ENCODE measurements at regions not wholly inside any gene's neighbourhood (a gene's known extent, or its start where the extent isn't known, plus 50 kb on each side); places are given as distances from the start of the nearest gene placed in this dataset.

DNA sequence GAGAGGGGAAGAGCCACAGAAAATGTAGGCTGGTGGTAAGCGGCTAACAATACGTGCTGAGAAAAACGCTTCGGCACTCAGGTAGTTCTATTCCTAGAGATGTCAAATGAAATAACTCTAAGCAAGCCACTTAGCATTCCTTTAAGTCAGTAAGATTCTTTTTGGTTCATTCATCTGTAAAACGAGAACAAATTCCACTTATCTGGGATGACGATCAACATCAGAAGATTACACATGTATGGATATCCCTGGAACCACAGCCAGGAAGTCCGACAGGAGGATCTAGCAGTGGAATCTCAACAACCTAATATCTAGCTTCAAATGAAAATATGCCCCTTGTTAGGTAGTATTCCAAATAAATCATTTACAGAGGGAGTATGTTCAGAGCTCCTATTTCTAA lies 74.6 kb upstream of the CDKN3 start:
- no peak for DNase-seq

DNA sequence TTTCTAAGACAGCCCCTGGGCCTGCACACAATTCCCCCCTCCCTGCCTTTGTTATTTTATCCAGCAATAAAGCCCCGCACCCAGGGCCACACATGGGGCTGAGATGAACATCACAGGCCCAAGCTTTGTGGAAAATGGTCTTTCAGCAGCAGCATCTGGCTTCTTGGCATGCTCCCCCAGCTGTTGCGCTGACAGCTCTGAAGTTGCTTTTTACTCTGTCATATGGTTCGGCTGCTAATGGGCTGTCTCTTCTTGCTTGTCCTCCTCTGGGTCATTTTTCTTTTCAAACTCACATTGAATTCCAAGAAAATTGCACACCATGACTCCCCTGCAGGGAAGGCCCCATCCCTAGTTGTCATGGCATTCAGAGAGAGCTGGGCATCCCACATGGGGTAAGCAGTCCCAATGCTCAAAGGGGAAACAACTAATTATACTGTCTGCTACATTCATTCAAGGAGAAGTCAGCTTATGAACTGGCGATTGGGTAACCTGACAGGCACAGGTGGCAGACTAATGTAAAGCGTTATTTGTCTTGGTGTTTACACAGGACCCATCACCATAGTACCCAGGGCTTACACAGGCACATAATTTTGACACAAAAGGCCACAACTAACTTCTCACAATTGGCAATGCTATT lies 74.0 kb upstream of the CDKN3 start:
- DNase-seq, result no peak

DNA sequence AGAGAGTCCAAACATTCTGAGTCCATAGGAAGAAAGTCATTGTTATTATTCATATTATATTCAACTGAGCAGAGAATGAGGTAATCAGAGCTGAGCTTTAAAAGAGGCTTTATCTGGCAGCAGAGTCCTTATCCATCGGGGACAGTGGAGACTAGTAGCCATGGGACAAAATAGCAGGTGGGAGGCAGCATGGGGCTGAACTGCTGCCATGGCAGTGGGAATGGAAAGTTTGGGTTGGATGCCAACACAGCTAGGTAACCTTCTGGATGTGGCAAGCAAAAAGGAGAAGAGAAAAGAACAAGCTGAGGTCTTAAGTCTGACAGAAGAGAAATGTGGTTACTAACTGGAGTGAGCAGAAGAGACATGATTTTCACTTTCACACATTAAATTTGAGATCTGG lies 71.0 kb upstream of the CDKN3 start:
- DNase-seq, result no peak

DNA sequence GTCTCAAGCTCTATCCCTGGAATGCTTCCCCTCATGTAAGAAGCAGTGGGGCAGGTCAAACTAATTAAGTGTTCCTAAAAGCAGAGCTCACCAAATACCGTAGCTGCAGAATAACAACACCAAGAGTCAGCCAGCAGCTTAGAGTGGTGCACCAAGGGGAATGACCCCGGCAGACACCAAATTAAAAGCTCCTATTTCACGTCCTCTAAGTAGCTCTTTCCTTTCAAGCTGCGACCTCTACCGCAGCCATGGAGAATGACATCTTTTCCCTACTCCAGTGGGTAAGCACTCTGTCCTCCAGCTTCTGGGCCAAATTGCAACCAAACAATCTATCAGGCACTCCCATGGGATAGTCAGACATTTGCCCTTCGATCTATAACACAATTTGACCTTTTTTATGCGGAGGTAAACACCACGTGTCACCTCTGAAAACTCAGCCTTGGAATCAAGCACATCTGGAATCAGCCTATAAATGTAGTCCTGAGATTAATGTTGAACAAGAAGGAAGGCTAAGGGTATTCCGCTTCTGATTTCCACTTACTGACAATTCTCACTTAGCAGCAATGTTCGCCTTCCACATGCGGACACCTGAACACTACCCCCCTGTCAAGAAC lies 67.6 kb upstream of the CDKN3 start:
- DNase-seq, result no peak

- DNase-seq, result no peak
These were observed 65.9 kb upstream of the CDKN3 start for GRCh38 chr14:54330876-54331275.

- DNase-seq, result no peak
These were observed 65.3 kb upstream of the CDKN3 start for GRCh38 chr14:54331516-54331915.

GRCh38 chr14:54332490-54332889 lies 64.3 kb upstream of the CDKN3 start:
- no peak for DNase-seq

DNA sequence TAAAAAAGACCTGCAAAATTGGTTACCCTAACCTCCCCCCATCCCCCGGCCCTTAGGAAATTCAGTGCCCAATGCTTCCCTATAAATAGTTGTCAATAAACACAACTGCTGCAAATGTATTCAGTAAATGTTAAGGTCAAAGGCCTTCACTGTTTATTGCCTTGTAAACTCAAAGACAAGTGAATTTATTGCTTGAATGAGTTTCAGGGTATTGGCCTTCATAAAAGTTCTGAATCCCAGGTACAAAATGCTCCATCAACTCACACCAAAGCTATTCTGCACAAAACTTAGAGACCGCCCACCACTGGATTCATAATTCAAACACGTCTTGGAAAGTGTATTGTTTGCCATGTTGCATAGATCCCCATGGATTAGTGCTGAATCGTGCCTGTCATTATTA lies 63.3 kb upstream of the CDKN3 start:
- no peak for DNase-seq

- no peak for DNase-seq
These were observed 61.1 kb upstream of the CDKN3 start for GRCh38 chr14:54335569-54336155.

- DNase-seq, result no peak
These were observed 59.5 kb upstream of the CDKN3 start for GRCh38 chr14:54337314-54337713.

DNA sequence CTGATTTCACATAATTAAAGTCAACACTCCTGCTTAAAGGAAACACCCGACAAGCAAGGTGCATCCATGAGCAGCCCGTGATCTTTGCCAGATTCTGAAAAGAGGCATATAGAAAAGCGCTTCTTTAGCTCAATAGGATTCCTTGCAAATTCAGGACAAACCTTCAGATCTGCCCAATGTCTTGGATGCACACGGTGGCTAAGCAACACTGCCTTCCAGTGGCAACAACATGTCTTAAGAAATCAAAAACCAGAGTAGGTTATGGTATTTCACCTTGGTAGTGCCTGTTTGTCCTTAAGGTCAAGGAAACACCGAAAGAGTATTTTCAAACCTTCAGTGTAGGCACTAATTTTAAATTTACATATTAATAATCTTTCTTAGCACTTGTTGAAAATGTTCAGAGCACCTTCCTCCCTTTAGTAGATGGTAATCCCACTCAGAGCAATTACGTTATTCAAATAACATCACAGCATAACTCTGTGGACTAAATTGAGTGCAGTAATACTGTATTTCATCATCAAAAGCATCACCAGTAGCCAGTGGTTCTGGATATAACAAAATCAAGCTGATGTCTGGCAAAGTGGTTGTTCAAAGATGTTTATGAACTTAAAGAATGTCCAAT lies 58.0 kb upstream of the CDKN3 start:
- DNase-seq, result no peak

- no peak for DNase-seq
These were observed 57.0 kb upstream of the CDKN3 start for GRCh38 chr14:54339771-54340170.

DNA sequence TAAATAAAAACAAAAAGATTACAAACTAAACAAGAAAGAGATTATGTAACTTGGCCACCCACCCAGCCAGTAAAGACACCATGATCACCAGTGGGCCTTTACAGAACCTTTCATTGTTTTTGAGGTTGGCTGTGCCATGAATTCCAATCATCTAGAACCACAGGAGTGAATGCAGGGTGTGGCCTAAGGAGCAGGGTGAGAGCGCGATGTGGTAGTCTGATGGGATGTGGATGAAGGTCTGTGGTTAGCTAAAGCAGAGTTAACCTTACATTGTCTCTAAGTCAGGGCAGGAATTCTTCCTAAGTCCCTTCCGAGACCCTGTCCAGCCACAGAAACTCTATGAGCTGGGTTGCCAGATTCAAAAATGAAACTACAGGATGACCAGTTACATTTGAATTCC lies 54.0 kb upstream of the CDKN3 start:
- DNase-seq, result no peak

GRCh38 chr14:54343272-54344121 lies 53.3 kb upstream of the CDKN3 start:
- DNase-seq, result no peak

DNA sequence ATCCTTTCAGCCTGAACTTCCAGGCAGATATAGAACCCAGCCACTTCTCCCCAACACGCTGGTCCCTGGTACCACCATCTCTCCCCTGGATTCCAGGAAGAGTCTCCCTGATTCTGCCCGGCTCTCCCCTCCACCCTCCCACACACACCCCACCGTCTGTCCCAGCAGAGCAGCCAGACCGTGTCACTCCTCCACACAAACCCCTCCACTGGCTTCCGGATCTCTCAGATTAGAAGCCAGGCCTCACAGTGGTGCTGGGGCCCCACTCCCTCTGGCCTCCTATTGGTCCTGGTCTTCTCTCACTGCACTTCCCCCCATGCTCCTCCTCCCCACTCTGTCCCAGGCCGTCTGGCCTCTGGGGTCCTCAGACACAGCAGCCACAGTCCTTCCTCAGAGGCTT lies 52.4 kb upstream of the CDKN3 start:
- no peak for DNase-seq

DNA sequence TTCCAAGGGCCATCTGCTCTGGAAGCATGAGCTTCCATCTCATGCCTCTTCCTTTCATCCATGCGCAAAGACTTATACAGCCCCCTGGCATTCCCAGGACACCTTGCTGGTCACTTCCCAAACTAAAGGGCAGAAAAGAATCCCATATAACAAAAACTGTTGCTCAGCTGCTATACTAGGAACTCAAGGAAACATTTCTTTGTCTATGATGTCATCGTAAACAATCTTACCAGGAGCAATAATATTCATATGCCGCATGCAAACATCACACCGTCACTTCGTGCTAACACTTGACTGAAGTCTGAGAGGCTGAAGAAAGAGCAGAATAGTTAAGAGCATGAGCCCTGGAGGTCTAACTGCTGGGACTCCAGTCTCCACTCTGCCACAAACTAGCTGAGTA lies 50.5 kb upstream of the CDKN3 start:
- DNase-seq, result no peak
